Neural cell (in vitro differentiated cells): ENCODE measurements at regions not wholly inside any gene's neighbourhood (a gene's known extent, or its start where the extent isn't known, plus 50 kb on each side); places are given as distances from the start of the nearest gene placed in this dataset.

Experiments
- TAF1 ChIP-seq: IDR thresholded peaks from 2 replicates; pipeline ENCODE4 v1.6.1; 2012; ENCODE audit warnings: low read depth
- TF ChIP-seq, protein P1 (sequence below): fragments of 450-650 bp; IDR thresholded peaks from 2 replicates; pipeline ENCODE4 v1.5.1; 2014; ENCODE audit warnings: antibody characterized with exemption, mild to moderate bottlenecking, moderate library complexity; ENCODE audit not compliant: poor library complexity, severe bottlenecking

DNA sequence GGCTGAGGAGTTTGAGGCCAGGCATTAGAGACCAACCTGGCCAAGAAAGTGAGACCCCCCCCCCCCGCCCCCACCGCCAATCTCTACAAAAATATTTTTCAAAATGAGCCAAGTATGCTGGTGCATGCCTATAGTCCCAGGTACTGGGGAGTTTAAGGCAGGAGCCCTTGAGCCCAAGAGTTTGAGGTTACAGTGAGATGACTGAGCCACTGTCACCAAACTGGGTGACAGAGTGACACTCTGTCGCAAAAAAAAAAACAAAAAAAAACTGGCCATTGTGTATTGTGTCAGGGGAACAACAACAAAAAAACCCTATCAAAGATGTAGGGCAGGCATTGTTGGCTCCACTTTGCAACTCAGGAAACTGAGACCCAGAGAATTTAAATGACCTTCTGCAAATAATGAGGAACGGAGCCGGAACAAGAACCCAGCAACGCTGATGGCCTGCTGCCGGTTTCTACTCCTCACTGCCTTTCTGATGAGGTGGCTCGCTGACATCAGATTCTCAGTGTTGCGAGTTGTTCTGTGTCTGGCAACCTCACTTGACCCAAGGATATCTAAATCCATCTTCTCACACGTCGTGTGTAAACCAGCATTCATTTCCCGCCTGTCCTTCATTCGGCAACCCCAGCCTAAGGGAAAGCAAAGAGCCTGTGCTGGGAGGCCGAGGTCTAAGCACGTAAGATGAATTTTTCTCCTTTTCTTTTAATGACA lies 195.2 kb upstream of the CRY1 start:
- no peak for TF ChIP-seq TAF1
- TF ChIP-seq, protein P1, sequence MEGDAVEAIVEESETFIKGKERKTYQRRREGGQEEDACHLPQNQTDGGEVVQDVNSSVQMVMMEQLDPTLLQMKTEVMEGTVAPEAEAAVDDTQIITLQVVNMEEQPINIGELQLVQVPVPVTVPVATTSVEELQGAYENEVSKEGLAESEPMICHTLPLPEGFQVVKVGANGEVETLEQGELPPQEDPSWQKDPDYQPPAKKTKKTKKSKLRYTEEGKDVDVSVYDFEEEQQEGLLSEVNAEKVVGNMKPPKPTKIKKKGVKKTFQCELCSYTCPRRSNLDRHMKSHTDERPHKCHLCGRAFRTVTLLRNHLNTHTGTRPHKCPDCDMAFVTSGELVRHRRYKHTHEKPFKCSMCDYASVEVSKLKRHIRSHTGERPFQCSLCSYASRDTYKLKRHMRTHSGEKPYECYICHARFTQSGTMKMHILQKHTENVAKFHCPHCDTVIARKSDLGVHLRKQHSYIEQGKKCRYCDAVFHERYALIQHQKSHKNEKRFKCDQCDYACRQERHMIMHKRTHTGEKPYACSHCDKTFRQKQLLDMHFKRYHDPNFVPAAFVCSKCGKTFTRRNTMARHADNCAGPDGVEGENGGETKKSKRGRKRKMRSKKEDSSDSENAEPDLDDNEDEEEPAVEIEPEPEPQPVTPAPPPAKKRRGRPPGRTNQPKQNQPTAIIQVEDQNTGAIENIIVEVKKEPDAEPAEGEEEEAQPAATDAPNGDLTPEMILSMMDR, result no peak
